Small intestine (tissue), 7 donors: ENCODE measurements at regions not wholly inside any gene's neighbourhood (a gene's known extent, or its start where the extent isn't known, plus 50 kb on each side); places are given as distances from the start of the nearest gene placed in this dataset.

Source experiments
- DNase-seq, 2 donors: peaks; one replicate each; pipeline versions ENCODE4 v3.0.0 to v3.0.0-alpha.2; 2013
- FAIRE-seq: peaks from 2 replicates; lab custom pipeline; 2012; peaks lifted over from hg19 to GRCh38; lab: Jason Lieb, UNC
- H3K27ac ChIP-seq, 3 donors: one replicate each; pipeline ENCODE4 v1.5.1; 2013; ENCODE audit warnings: low read length in 2 of 3, mild to moderate bottlenecking in 2 of 3, control low read depth in 1 of 3, inconsistent platforms in 1 of 3, low read depth in 1 of 3, moderate library complexity in 1 of 3
- H3K27me3 ChIP-seq, 3 donors: one replicate each; pipeline ENCODE4 v1.6.1; 2013; ENCODE audit warnings: low read length in 3 of 3, inconsistent platforms in 1 of 3; ENCODE audit not compliant: control insufficient read depth in 3 of 3, insufficient read depth in 3 of 3
- H3K36me3 ChIP-seq, 3 donors: one replicate each; pipeline ENCODE4 v1.6.1; 2013; ENCODE audit warnings: low read length in 3 of 3, inconsistent platforms in 1 of 3, low read depth in 1 of 3, mild to moderate bottlenecking in 1 of 3, moderate library complexity in 1 of 3; ENCODE audit not compliant: control insufficient read depth in 3 of 3, insufficient read depth in 2 of 3
- H3K4me1 ChIP-seq, 3 donors: one replicate each; pipeline ENCODE4 v1.6.1; 2013; ENCODE audit warnings: low read length in 2 of 3, inconsistent platforms in 1 of 3, low read depth in 1 of 3, mild to moderate bottlenecking in 1 of 3, moderate library complexity in 1 of 3; ENCODE audit not compliant: control insufficient read depth in 3 of 3, insufficient read depth in 2 of 3
- H3K4me3 ChIP-seq, 3 donors: one replicate each; pipeline ENCODE4 v1.5.1; 2013; ENCODE audit warnings: low read length in 3 of 3, control low read depth in 1 of 3, inconsistent platforms in 1 of 3, low read depth in 1 of 3, mild to moderate bottlenecking in 1 of 3, moderate library complexity in 1 of 3
- H3K9me3 ChIP-seq, 2 donors: one replicate each; pipeline ENCODE4 v1.6.1; 2013; ENCODE audit warnings: low read depth in 1 of 2, low read length in 1 of 2; ENCODE audit not compliant: control insufficient read depth in 2 of 2, insufficient read depth in 1 of 2
- WGBS, 3 donors: extraction: QIAGEN DNeasy Blood & Tissue Kit; methylation state at CpG; one replicate each; pipeline ENCODE4 v1.1.7; 2013; 5-methylcytosine and 5-hydroxymethylcytosine counted together
- donor health status: healthy with polysubstance abuse.
- donor health status: control.
- donor health status: control.
- donor health status: Bipolar disorder and iron deficiency.
- donor health status: healthy.

DNA sequence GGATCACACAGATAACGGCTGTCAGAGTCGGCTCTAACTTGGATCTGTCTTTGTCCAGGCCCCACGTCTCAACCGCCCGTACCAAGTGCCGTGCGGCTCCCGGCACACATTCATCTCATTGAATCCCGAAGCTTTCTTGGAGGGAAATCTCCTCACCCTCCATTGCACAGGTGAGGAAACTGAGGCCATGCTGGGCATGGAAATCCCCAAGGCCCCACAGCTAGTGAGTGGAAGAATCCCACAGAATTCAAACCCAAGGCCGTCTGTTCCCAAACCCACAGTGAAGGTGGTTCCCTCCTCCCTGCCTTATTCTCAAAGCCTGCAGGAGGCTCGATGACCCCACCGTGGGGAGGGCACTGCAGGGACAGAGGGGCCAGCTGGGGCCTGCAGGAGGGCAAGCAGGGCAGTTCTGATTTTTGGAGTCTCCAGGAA lies 437.9 kb downstream of the MATN1 start:
- no peak for DNase-seq
- Histone ChIP-seq H3K27me3 (peaks cover 0 to 2% (median 0%) of the 10 kb centered on the region in 3 donors), H3K27ac (no peak overlapping the region), H3K4me1 (no peaks in the 10 kb centered on the region), H3K9me3 (no peaks in the 10 kb centered on the region), H3K36me3 (no peaks in the 10 kb centered on the region), H3K4me3 (no peak overlapping the region)
- 78 to 88% (median 83%) methylated on average over 12 of the region's 12 CpGs for WGBS, 3 donors
- no peak for FAIRE-seq

DNA sequence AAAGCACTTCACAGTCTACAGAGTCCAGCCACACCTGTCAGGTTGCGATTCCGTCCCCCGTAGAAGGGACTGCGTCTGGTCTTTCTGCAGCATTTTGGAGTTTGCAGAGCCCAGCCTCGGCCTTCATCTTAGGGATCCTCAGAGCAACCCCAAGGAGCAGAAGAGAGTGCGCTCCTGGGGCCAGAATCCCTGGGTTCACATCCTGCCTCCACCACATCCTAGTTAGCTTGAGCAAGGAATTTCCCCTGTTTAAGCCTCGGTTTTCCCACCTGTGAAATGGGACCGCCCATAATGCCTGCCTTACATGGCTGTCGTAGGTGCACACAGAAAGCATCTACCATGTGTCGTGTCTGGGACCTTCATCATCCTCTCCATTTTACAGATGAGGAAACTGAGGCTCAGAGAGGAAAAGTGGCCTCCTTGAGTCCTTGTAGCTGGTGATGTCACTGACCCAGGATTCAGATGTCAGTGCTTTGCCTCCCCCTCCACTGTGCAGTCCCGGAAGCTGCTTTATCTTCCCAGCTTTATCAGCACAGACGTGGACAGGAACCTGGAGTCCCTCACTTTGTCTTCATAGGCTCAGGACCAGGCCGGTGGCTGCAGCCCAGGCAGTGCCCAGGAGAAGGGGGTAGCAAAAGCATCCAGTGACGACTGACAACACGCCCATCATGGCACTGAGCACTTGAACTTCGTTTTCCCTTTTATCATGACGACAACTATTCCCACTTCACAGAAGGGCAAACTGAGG lies 438.5 kb downstream of the MATN1 start:
- Histone ChIP-seq H3K4me3 (no peak overlapping the region), H3K27me3 (peaks cover 0 to 2% (median 0%) of the 10 kb centered on the region in 3 donors), H3K9me3 (no peaks in the 10 kb centered on the region), H3K36me3 (no peaks in the 10 kb centered on the region), H3K4me1 (no peaks in the 10 kb centered on the region), H3K27ac (no peak overlapping the region)
- FAIRE-seq (no peak), DNase-seq (no peak)
- WGBS, 3 donors, result 79 to 86% (median 83%) methylated on average over 17 of the region's 17 CpGs

DNA sequence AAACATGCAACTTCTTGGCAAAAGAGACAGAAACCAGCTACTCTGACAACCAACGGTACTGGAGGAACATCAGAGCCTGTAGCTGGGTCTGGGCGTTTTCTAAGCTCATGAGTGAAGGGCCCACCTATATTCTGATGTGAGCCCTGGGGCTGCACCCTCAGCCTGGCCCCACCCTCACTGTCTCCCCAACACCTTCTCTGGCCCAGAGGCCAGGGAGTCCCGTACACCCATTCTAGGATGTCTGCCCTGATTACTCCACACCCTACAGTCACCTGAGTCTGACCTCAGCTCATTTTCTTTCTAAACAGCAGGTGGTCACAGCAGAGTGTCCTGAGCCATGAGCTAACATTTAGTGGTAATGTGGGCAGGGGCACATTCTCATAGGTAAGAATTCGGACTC lies 439.2 kb downstream of the MATN1 start:
- Histone ChIP-seq H3K9me3 (no peaks in the 10 kb centered on the region), H3K36me3 (no peaks in the 10 kb centered on the region), H3K27ac (no peak overlapping the region), H3K4me3 (no peak overlapping the region), H3K27me3 (peaks cover 0 to 2% (median 0%) of the 10 kb centered on the region in 3 donors), H3K4me1 (no peaks in the 10 kb centered on the region)
- no peak for DNase-seq
- 57 to 72% (median 67%) methylated on average over 4 of the region's 4 CpGs for WGBS, 3 donors
- FAIRE-seq, result no peak

DNA sequence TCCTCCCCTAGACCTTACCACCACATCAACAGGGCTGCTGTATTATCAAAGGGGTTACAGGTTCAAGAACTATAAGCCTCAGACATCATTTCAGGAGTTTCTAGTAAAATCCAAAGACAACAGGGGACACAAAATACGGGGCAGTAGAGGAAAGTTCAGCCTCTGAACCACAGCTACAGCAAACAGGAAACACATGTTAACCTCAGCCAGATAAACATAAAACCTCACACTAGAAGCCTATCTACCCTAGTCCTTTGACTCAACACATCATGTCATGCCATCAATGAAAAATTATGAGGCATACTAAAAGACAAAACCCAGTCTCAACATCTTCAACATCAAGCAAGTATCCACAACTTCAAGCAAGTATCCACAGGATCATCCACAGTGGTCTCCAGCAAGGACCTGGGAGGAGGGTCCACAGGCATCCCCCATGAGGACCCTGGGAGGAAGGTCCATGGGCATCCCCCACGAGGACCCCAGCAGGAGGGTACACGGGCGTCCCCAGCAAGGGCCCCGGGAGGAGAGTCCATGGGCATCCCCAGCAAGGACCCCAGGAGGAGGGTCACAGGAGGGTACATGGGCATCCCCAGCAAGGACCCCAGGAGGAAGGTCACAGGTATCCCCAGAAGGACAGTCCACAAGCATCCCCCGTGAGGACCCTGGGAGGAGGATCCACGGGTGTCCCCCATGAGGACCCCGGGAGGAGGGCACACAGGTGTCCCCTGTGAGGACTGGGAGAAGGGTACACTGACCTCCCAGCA lies 440.0 kb downstream of the MATN1 start:
- no peak for FAIRE-seq
- WGBS, 3 donors, result 66 to 84% (median 82%) methylated on average over 7 to 8 of the region's 8 CpGs

DNA sequence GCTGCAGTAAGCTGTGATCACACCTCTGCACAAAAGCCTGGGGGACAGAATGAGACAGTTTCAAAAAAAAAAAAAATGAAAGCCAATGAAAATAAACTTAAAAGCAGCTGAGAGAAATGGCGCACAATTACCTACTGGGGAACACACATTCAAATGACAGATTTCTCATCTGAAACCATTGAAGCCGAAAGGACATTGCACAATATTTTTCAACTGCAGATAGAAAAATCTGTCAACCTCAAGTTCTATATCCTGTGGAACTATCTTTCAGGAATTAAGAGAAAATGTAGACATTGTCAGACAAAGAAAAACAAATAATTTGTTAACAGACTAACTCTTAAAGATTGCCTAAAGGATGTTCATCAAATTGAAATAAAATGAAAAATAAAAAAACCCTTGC lies 442.8 kb downstream of the MATN1 start:
- DNase-seq, result no peak

More for the DNA sequence above, 440.0 kb downstream of the MATN1 start:
- no peak overlapping the region for H3K27ac ChIP-seq
- peaks cover 0 to under 1% (median 0%) of the 10 kb centered on the region in 3 donors for H3K27me3 ChIP-seq
- H3K36me3 ChIP-seq, result no peaks in the 10 kb centered on the region
- no peak overlapping the region for H3K4me3 ChIP-seq
- no peak for DNase-seq
- H3K9me3 ChIP-seq, result no peaks in the 10 kb centered on the region
- no peaks in the 10 kb centered on the region for H3K4me1 ChIP-seq

DNA sequence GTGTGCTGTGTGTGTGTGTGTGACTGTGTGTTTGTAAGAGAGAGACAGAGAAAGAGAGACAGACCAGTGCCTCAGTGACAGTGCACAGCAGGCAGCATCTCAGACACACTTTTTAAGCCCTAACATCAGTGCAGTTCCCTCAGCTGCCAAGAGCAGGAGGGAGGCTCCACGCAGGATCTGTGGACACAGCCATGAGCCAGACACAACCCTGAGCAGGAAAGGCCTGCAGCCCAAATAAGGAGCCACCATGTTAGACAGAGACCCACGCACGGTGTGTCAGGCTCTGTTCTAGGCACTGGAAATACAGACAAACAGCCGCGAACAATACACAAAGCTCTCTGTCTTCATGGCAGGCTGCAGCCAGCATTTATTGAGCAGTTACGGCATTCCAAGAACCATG lies 445.5 kb downstream of the MATN1 start:
- no peaks in the 10 kb centered on the region for H3K4me1 ChIP-seq
- H3K4me3 ChIP-seq, result no peak overlapping the region
- peaks cover 0 to 3% of the 10 kb centered on the region in 2 donors for H3K9me3 ChIP-seq
- H3K27me3 ChIP-seq, result no peaks in the 10 kb centered on the region
- FAIRE-seq (no peak), DNase-seq (no peak)
- 75 to 83% (median 79%) methylated on average over 6 of the region's 6 CpGs for WGBS, 3 donors
- no peak overlapping the region for H3K27ac ChIP-seq
- H3K36me3 ChIP-seq, result no peaks in the 10 kb centered on the region

More for the DNA sequence above, 442.8 kb downstream of the MATN1 start:
- no peaks in the 10 kb centered on the region for H3K36me3 ChIP-seq
- FAIRE-seq, result no peak
- H3K27me3 ChIP-seq, result no peaks in the 10 kb centered on the region
- no peak overlapping the region for H3K4me3 ChIP-seq
- H3K9me3 ChIP-seq, result no peaks in the 10 kb centered on the region
- H3K27ac ChIP-seq, result no peak overlapping the region
- 85 to 89% (median 88%) methylated on average over 2 of the region's 2 CpGs for WGBS, 3 donors
- H3K4me1 ChIP-seq, result no peaks in the 10 kb centered on the region

DNA sequence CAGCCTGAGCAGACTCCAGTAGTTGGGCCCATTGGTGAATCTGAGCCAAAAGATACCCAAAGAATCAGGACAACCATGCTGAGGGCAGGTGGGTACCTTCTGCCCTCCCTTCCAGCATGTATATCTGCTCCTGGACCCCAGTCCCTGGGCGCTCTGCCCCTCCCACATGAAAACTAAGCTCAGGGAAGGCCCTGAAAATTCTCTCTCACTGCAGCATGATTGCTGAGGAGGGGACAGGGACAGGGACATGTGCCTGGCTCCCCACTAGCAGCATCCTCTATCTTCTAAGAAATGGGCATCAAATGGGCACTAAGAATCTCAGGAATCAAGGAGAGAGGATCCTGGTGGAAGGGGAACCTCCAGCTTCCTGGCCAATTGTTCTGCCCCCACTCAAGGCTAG lies 446.0 kb downstream of the MATN1 start:
- no peak for DNase-seq
- H3K4me1 ChIP-seq, result no peaks in the 10 kb centered on the region
- no peak for FAIRE-seq
- no peak overlapping the region for H3K4me3 ChIP-seq
- no peaks in the 10 kb centered on the region for H3K36me3 ChIP-seq
- peaks cover 0 to 3% of the 10 kb centered on the region in 2 donors for H3K9me3 ChIP-seq
- 69 to 82% (median 73%) methylated on average over 1 of the region's 1 CpG for WGBS, 3 donors
- no peaks in the 10 kb centered on the region for H3K27me3 ChIP-seq
- H3K27ac ChIP-seq, result no peak overlapping the region

DNA sequence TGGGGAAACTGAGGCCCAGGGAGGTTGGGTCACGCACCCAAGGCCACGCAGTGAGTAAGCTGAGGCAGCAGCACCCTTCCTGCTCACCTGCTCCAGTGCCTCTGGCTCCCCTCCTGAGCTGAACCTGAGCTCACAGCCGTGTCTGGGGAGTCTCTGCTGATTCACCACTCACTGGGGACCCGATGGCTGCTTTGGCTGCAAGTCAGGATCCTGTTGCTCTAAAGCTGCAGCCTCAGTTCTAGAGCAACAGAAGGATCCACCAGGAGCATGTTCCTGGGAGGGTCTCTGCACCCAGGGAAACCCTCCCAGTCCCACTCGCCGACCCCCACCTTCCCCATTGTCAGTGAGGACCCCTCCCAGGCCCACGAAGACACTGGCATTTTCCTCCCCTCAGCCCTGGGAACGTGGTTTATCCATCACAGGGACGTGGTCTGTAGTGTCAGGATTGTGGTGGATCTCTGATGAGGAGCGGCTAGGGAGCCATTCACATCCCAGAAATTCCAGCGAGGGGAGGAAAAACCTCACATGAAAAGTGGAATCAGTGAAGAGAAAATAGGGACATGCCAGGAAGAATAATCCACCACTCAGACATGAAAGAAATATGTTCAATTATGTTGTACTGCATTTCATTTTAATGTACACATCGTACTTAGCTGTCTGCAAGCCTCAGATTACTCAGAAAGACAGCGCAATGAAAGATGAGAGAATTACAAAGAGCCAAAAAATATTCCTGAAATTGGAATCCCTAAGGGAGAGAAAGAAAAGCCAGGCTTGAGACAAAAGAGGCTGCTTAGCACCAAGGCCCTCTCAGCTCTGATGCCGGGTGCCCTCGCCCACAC lies 447.2 kb downstream of the MATN1 start:
- Histone ChIP-seq H3K9me3 (peaks cover 0 to 3% of the 10 kb centered on the region in 2 donors), H3K4me3 (no peak overlapping the region), H3K27me3 (no peaks in the 10 kb centered on the region), H3K4me1 (no peaks in the 10 kb centered on the region), H3K27ac (no peak overlapping the region), H3K36me3 (no peaks in the 10 kb centered on the region)
- 69 to 76% (median 70%) methylated on average over 15 of the region's 15 CpGs for WGBS, 3 donors
- DNase-seq, result no peak
- no peak for FAIRE-seq
